ENCODE measurements at regions not wholly inside any gene's neighbourhood (a gene's known extent, or its start where the extent isn't known, plus 50 kb on each side); places are given as distances from the start of the nearest gene placed in this dataset.

DNA sequence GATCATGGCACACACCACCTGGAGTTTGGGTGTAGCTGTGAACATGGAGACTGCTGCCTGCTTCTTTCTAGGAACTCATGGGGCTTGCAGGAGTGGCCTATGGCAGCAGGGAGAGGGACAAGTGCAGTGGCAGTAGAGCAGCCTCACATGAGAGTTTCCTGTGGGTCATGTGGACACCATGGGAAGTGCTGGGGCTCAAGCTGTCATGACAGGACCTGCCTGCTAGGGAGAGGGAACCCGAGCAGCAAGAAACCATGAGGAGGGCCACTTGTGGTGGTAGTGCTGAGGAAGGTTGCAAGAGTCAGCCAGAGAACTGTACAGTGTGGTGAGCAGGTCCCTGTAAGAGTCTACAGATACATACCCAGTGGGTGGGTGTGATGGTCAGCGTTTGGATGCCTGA is 73.8 kb upstream of the MRPS22 start:
- TF ChIP-seq, protein P1, sequence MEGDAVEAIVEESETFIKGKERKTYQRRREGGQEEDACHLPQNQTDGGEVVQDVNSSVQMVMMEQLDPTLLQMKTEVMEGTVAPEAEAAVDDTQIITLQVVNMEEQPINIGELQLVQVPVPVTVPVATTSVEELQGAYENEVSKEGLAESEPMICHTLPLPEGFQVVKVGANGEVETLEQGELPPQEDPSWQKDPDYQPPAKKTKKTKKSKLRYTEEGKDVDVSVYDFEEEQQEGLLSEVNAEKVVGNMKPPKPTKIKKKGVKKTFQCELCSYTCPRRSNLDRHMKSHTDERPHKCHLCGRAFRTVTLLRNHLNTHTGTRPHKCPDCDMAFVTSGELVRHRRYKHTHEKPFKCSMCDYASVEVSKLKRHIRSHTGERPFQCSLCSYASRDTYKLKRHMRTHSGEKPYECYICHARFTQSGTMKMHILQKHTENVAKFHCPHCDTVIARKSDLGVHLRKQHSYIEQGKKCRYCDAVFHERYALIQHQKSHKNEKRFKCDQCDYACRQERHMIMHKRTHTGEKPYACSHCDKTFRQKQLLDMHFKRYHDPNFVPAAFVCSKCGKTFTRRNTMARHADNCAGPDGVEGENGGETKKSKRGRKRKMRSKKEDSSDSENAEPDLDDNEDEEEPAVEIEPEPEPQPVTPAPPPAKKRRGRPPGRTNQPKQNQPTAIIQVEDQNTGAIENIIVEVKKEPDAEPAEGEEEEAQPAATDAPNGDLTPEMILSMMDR (IDR thresholded peaks at IDR 0.05), result no peak
- TF ChIP-seq POLR2A (IDR thresholded peaks at IDR 0.05), result no peak
